IMR-90 (cell line): ENCODE measurements at regions not wholly inside any gene's neighbourhood (a gene's known extent, or its start where the extent isn't known, plus 50 kb on each side); places are given as distances from the start of the nearest gene placed in this dataset.

Experiments used
- ATAC-seq: fragments of 200-7000 bp; cut with Tn5 transposase; 2 replicates; pipeline ENCODE4 v1.9.1; 2020; ENCODE audit warnings: low read depth, mild to moderate bottlenecking, moderate library complexity
- BruUV-seq: library from RNA; stranded (reverse); fragments of 400-500 nt; replicated peaks from 2 replicates; lab custom pipeline; 2021; lab: Mats Ljungman, UMichigan
- CTCF ChIA-PET: fragments of 300-600 bp; formaldehyde crosslinking; extraction: SDS; loops from one replicate; lab custom pipeline; 2021; ENCODE audit warnings: antibody characterized with exemption; lab: Yijun Ruan, JAX
- POLR2A ChIA-PET: fragments of 300-600 bp; sonication (Branson Sonifier 250); formaldehyde crosslinking; loops from one replicate; lab custom pipeline; 2022; ENCODE audit warnings: antibody characterized with exemption; ENCODE audit not compliant: unreplicated experiment; lab: Charles Lee
- DNase-seq: peaks from one replicate; pipeline ENCODE4 v3.0.0; 2013
- H2AFZ ChIP-seq: replicated peaks from 2 replicates; pipeline ENCODE3; 2013; ENCODE audit warnings: low read length, mild to moderate bottlenecking; ENCODE audit not compliant: poor library complexity
- H2AK5ac ChIP-seq: 2 replicates; pipeline ENCODE4 v1.6.1; 2013; ENCODE audit warnings: low read depth, low read length, inconsistent platforms
- H2AK9ac ChIP-seq: replicated peaks from 2 replicates; pipeline ENCODE3; 2013; ENCODE audit warnings: mild to moderate bottlenecking, low read depth, low read length, moderate library complexity; ENCODE audit not compliant: poor library complexity
- H2BK120ac ChIP-seq: 2 replicates; pipeline ENCODE4 v1.6.1; 2013; ENCODE audit warnings: low read depth, low read length, inconsistent platforms
- H2BK15ac ChIP-seq: 3 replicates; pipeline ENCODE4 v1.6.1; 2013; ENCODE audit warnings: low read depth, low read length, inconsistent platforms
- H2BK20ac ChIP-seq: 2 replicates; pipeline ENCODE4 v1.6.1; 2013; ENCODE audit warnings: low read depth, mild to moderate bottlenecking, inconsistent platforms, low read length, moderate library complexity
- H2BK5ac ChIP-seq: 2 replicates; pipeline ENCODE4 v1.6.1; 2013; ENCODE audit warnings: mild to moderate bottlenecking, low read depth, low read length, inconsistent platforms; ENCODE audit not compliant: poor library complexity, severe bottlenecking
- H3K14ac ChIP-seq: replicated peaks from 2 replicates; pipeline ENCODE4 v1.6.1; 2013; ENCODE audit warnings: low read depth, low read length, inconsistent platforms
- H3K18ac ChIP-seq: 2 replicates; pipeline ENCODE4 v1.6.1; 2013; ENCODE audit warnings: low read depth, low read length, control low read depth
- H3K23ac ChIP-seq: 2 replicates; pipeline ENCODE4 v1.6.1; 2013; ENCODE audit warnings: low read depth, low read length, inconsistent platforms
- H3K27ac ChIP-seq: 2 replicates; pipeline ENCODE4 v1.5.1; 2013; ENCODE audit warnings: mild to moderate bottlenecking, control low read depth, low read length; ENCODE audit not compliant: insufficient read depth
- H3K27me3 ChIP-seq: 2 replicates; pipeline ENCODE4 v1.6.1; 2013; ENCODE audit warnings: low read length; ENCODE audit not compliant: control insufficient read depth, insufficient read depth
- H3K36me3 ChIP-seq: 2 replicates; pipeline ENCODE4 v1.6.1; 2013; ENCODE audit warnings: low read length, mixed read lengths; ENCODE audit not compliant: control insufficient read depth, insufficient read depth
- H3K4ac ChIP-seq: 2 replicates; pipeline ENCODE4 v1.6.1; 2013; ENCODE audit warnings: low read depth, low read length, inconsistent platforms
- H3K4me1 ChIP-seq: 2 replicates; pipeline ENCODE4 v1.6.1; 2013; ENCODE audit warnings: low read length, mixed read lengths; ENCODE audit not compliant: control insufficient read depth, insufficient read depth
- H3K4me2 ChIP-seq: 2 replicates; pipeline ENCODE4 v1.6.1; 2013; ENCODE audit warnings: low read depth, mild to moderate bottlenecking, control low read depth, low read length, moderate library complexity
- H3K4me3 ChIP-seq: 2 replicates; pipeline ENCODE4 v1.5.1; 2013; ENCODE audit warnings: low read depth, mild to moderate bottlenecking, control low read depth, low read length, moderate library complexity; ENCODE audit not compliant: insufficient read depth
- H3K56ac ChIP-seq: 2 replicates; pipeline ENCODE4 v1.6.1; 2013; ENCODE audit warnings: low read length, inconsistent platforms; ENCODE audit not compliant: insufficient read depth; ENCODE audit errors: extremely low read depth
- H3K79me1 ChIP-seq, 2 experiments: 2 replicates each; pipeline ENCODE4 v1.6.1; 2013; ENCODE audit warnings: low read length in 2 of 2, inconsistent platforms in 1 of 2, low read depth in 1 of 2
- H3K9ac ChIP-seq: 2 replicates; pipeline ENCODE4 v1.6.1; 2013; ENCODE audit warnings: low read depth, low read length, control low read depth
- H3K9me1 ChIP-seq: 2 replicates; pipeline ENCODE4 v1.6.1; 2013; ENCODE audit warnings: low read length, inconsistent platforms; ENCODE audit not compliant: insufficient read depth
- H3K9me3 ChIP-seq: 2 replicates; pipeline ENCODE4 v1.6.1; 2013; ENCODE audit warnings: low read length; ENCODE audit not compliant: control insufficient read depth, insufficient read depth
- H4K20me1 ChIP-seq: 2 replicates; pipeline ENCODE4 v1.6.1; 2013; ENCODE audit warnings: low read length, inconsistent platforms; ENCODE audit not compliant: insufficient read depth
- H4K5ac ChIP-seq: 2 replicates; pipeline ENCODE4 v1.6.1; 2013; ENCODE audit warnings: mild to moderate bottlenecking, low read depth, low read length, control low read depth
- H4K8ac ChIP-seq, 2 experiments: 2 replicates each; pipeline ENCODE4 v1.6.1; 2013; ENCODE audit warnings: low read depth in 2 of 2, low read length in 2 of 2, control low read depth in 1 of 2, inconsistent platforms in 1 of 2
- H4K91ac ChIP-seq: 2 replicates; pipeline ENCODE4 v1.6.1; 2013; ENCODE audit warnings: low read depth, low read length, inconsistent platforms; ENCODE audit not compliant: insufficient read depth
- BHLHE40 ChIP-seq: fragments of 150-350 bp; IDR thresholded peaks from 2 replicates; pipeline ENCODE4 v1.6.1; 2016; ENCODE audit warnings: mild to moderate bottlenecking, low read depth, low read length
- CEBPB ChIP-seq: IDR thresholded peaks from 2 replicates; pipeline ENCODE4 v1.6.1; 2012; ENCODE audit warnings: low read depth, low read length, improper control_type of control experiment
- CHD1 ChIP-seq: IDR thresholded peaks from 2 replicates; pipeline ENCODE4 v1.6.1; 2012; ENCODE audit warnings: low read depth, low read length, improper control_type of control experiment
- CTCF ChIP-seq: conservative IDR thresholded peaks from 2 replicates; pipeline ENCODE4 v1.5.1; 2012; ENCODE audit warnings: mild to moderate bottlenecking, low read depth, low read length, improper control_type of control experiment
- ELK1 ChIP-seq: fragments of 150-350 bp; IDR thresholded peaks from 2 replicates; pipeline ENCODE4 v1.6.1; 2016; ENCODE audit warnings: low read depth, mild to moderate bottlenecking, low read length, moderate library complexity, borderline replicate concordance
- FOS ChIP-seq: fragments of 150-350 bp; IDR thresholded peaks from 2 replicates; pipeline ENCODE4 v1.6.1; 2016; ENCODE audit warnings: low read depth, low read length
- MAFK ChIP-seq: IDR thresholded peaks from 2 replicates; pipeline ENCODE4 v1.6.1; 2012; ENCODE audit warnings: low read depth, low read length, improper control_type of control experiment
- MAZ ChIP-seq: IDR thresholded peaks from 2 replicates; pipeline ENCODE4 v1.6.1; 2012; ENCODE audit warnings: low read depth, mild to moderate bottlenecking, low read length, improper control_type of control experiment, moderate library complexity, borderline replicate concordance
- MXI1 ChIP-seq: IDR thresholded peaks from 2 replicates; pipeline ENCODE4 v1.6.1; 2012; ENCODE audit warnings: low read depth, mild to moderate bottlenecking, low read length, moderate library complexity, borderline replicate concordance
- NFE2L2 ChIP-seq: fragments of 150-350 bp; IDR thresholded peaks from 2 replicates; pipeline ENCODE4 v1.6.1; 2016; ENCODE audit warnings: low read depth, mild to moderate bottlenecking, low read length
- POLR2A ChIP-seq: IDR thresholded peaks from 2 replicates; pipeline ENCODE4 v1.6.1; 2012; ENCODE audit warnings: mild to moderate bottlenecking, low read depth, low read length
- RAD21 ChIP-seq: IDR thresholded peaks from 2 replicates; pipeline ENCODE4 v1.6.1; 2012; ENCODE audit warnings: low read length, improper control_type of control experiment
- RCOR1 ChIP-seq: IDR thresholded peaks from 2 replicates; pipeline ENCODE4 v1.6.1; 2012; ENCODE audit warnings: mild to moderate bottlenecking, low read length, improper control_type of control experiment; ENCODE audit not compliant: insufficient replicate concordance
- RFX5 ChIP-seq: IDR thresholded peaks from 2 replicates; pipeline ENCODE4 v1.8.0; 2012; ENCODE audit warnings: low read depth, mild to moderate bottlenecking, low read length, moderate library complexity
- SMC3 ChIP-seq: fragments of 150-350 bp; IDR thresholded peaks from 2 replicates; pipeline ENCODE4 v1.6.1; 2016; ENCODE audit warnings: low read depth, mild to moderate bottlenecking, antibody characterized with exemption, low read length, moderate library complexity
- USF2 ChIP-seq: fragments of 150-350 bp; IDR thresholded peaks from 2 replicates; pipeline ENCODE4 v1.6.1; 2017; ENCODE audit warnings: mild to moderate bottlenecking, antibody characterized with exemption, low read length, low read depth
- dilution Hi-C: fragments of 300-500 bp; cut with HindIII; formaldehyde crosslinking; loops from one replicate; pipeline ENCODE4 v1.14.3; 2018; ENCODE audit warnings: low sequenced_read_pairs; ENCODE audit not compliant: unreplicated experiment
- in situ Hi-C: fragments of 300-500 bp; cut with MboI; formaldehyde crosslinking; loops from 3 replicates; pipeline ENCODE4 v1.14.3; 2019; ENCODE audit warnings: low sequenced_read_pairs, inconsistent platforms, mixed read lengths
- intact Hi-C: fragments of 100-400 bp; cut with micrococcal nuclease; formaldehyde crosslinking; loops from 2 replicates; pipeline ENCODE4 v1.10.0; 2022

GRCh38 chr3:46797486-46797885, 65.8 kb downstream of the MYL3 start:
- CTCF ChIA-PET = interaction anchor here (0.6 kb wide), 1 partner anchor 379 kb away, joined by 3 read pairs; no protein-coding TSS in a partner anchor
- H2AFZ ChIP-seq = no peak overlapping the region
- in situ Hi-C loops = no loop called here

More at GRCh38 chr3:46797486-46797885, 65.8 kb downstream of the MYL3 start:
- H2AK9ac ChIP-seq = no peak overlapping the region
- H2BK20ac ChIP-seq = no peak overlapping the region
- H2BK5ac ChIP-seq = no peak overlapping the region
- H3K18ac ChIP-seq = no peak overlapping the region
- no peaks in the 10 kb centered on the region for H3K9me1 ChIP-seq
- ATAC-seq (no peak), DNase-seq (no peak)
- no peak overlapping the region for H3K56ac ChIP-seq
- POLR2A ChIA-PET = no interaction called here
- no peaks in the 10 kb centered on the region for H3K36me3 ChIP-seq
- intact Hi-C loops (no loop called here), dilution Hi-C loops (no loop called here)
- no peaks in the 10 kb centered on the region for H3K4me1 ChIP-seq
- no peak overlapping the region for H4K5ac ChIP-seq
- H4K20me1 ChIP-seq = no peaks in the 10 kb centered on the region
- H3K9me3 ChIP-seq = no peaks in the 10 kb centered on the region
- no peaks in the 10 kb centered on the region for H3K79me1 ChIP-seq
- no peak overlapping the region for H4K8ac ChIP-seq
- no peak overlapping the region for H3K4ac ChIP-seq
- H3K14ac ChIP-seq = no peak overlapping the region
- no peaks in the 10 kb centered on the region for H3K27me3 ChIP-seq
- no peak overlapping the region for H4K91ac ChIP-seq
- no peak for TF ChIP-seq SMC3
- TF ChIP-seq ELK1 = no peak
- TF ChIP-seq RFX5 = no peak
- no peak for TF ChIP-seq CEBPB
- no peak for TF ChIP-seq RAD21
- no peak for TF ChIP-seq MAZ
- TF ChIP-seq NFE2L2 = no peak
- TF ChIP-seq CTCF = no peak
- no peak for TF ChIP-seq CHD1
- TF ChIP-seq RCOR1 = no peak
- no peak for TF ChIP-seq BHLHE40
- no peak for TF ChIP-seq FOS
- TF ChIP-seq POLR2A = no peak
- TF ChIP-seq MAFK = no peak
- no peak for TF ChIP-seq MXI1
- no peak for TF ChIP-seq USF2
- H3K27ac ChIP-seq = no peak overlapping the region
- no peak overlapping the region for H3K4me3 ChIP-seq
- H3K4me2 ChIP-seq = no peak overlapping the region
- no peak overlapping the region for H2BK15ac ChIP-seq
- H2AK5ac ChIP-seq = no peak overlapping the region
- H2BK120ac ChIP-seq = no peak overlapping the region
- no peak overlapping the region for H3K9ac ChIP-seq
- H3K23ac ChIP-seq = no peak overlapping the region
- no TSS peak for BruUV-seq
